ENCODE measurements at regions not wholly inside any gene's neighbourhood (a gene's known extent, or its start where the extent isn't known, plus 50 kb on each side); places are given as distances from the start of the nearest gene placed in this dataset.

GRCh38 chr10:109695988-109696387 is 227.3 kb downstream of the XPNPEP1 start:
- TF ChIP-seq CTCF (IDR thresholded peaks at IDR 0.05) (no peak), POLR2AphosphoS5 (IDR thresholded peaks at IDR 0.05; ENCODE audit: low read depth, low read length) (no peak), REST (IDR thresholded peaks at IDR 0.05; ENCODE audit: insufficient read depth in 1 of 2, low read depth in 2 of 2, low read length in 1 of 2) (no peak), TCF7L2 (IDR thresholded peaks at IDR 0.05; ENCODE audit: low read depth, low read length) (no peak), SIN3A (IDR thresholded peaks at IDR 0.05; ENCODE audit: borderline replicate concordance, insufficient read depth, low read depth, low read length) (no peak)

Data from Panc1 (cell line).